ENCODE measurements at regions not wholly inside any gene's neighbourhood (a gene's known extent, or its start where the extent isn't known, plus 50 kb on each side); places are given as distances from the start of the nearest gene placed in this dataset.
A peak's percentile ranks its signal among the peaks of the same experiment; 100 is the strongest.

- FAIRE-seq (peak; percentile 65), DNase-seq (ENCODE audit: insufficient read length, low spot score) (peak; percentile 53)
- no peak for TF ChIP-seq POLR2A (IDR thresholded peaks at IDR 0.05; ENCODE audit: low read depth, low read length)
These were observed 58.5 kb upstream of the COPS8 start for GRCh38 chr2:237026981-237027711.

GRCh38 chr2:237027712-237028029, 58.0 kb upstream of the COPS8 start:
- DNase-seq (ENCODE audit: insufficient read length, low spot score) (no peak), FAIRE-seq (no peak)

GRCh38 chr2:237030382-237030781, 55.3 kb upstream of the COPS8 start:
- no peak for TF ChIP-seq POLR2A (IDR thresholded peaks at IDR 0.05; ENCODE audit: low read depth, low read length)
- DNase-seq (ENCODE audit: insufficient read length, low spot score), result no peak
- FAIRE-seq, result no peak

More at GRCh38 chr2:237027712-237028029, 58.0 kb upstream of the COPS8 start:
- TF ChIP-seq POLR2A (IDR thresholded peaks at IDR 0.05; ENCODE audit: low read depth, low read length), result no peak

- DNase-seq (ENCODE audit: insufficient read length, low spot score) (no peak), FAIRE-seq (no peak)
- TF ChIP-seq POLR2A (IDR thresholded peaks at IDR 0.05; ENCODE audit: low read depth, low read length), result no peak
These were observed 52.1 kb upstream of the COPS8 start for GRCh38 chr2:237033536-237034060.

GRCh38 chr2:237035781-237036475, 49.8 kb upstream of the COPS8 start:
- FAIRE-seq (no peak), DNase-seq (ENCODE audit: insufficient read length, low spot score) (no peak)
- no peak for TF ChIP-seq POLR2A (IDR thresholded peaks at IDR 0.05; ENCODE audit: low read depth, low read length)
